Esophagus (tissue), 2 donors: ENCODE measurements at regions not wholly inside any gene's neighbourhood (a gene's known extent, or its start where the extent isn't known, plus 50 kb on each side); places are given as distances from the start of the nearest gene placed in this dataset.

ENCODE experiments used
- H3K27ac ChIP-seq, 2 donors: one replicate each; pipeline ENCODE4 v1.5.1; 2013; ENCODE audit warnings: low read depth in 2 of 2, mild to moderate bottlenecking in 2 of 2, inconsistent platforms in 1 of 2, low read length in 1 of 2, moderate library complexity in 1 of 2
- H3K27me3 ChIP-seq, 2 donors: one replicate each; pipeline ENCODE4 v1.6.1; 2013; ENCODE audit warnings: low read length in 2 of 2, control low read depth in 1 of 2, mild to moderate bottlenecking in 1 of 2; ENCODE audit not compliant: insufficient read depth in 2 of 2, control insufficient read depth in 1 of 2
- H3K36me3 ChIP-seq, 2 donors: one replicate each; pipeline ENCODE4 v1.6.1; 2013; ENCODE audit warnings: low read length in 1 of 2; ENCODE audit not compliant: control insufficient read depth in 2 of 2, insufficient read depth in 2 of 2
- H3K4me1 ChIP-seq, 2 donors: one replicate each; pipeline ENCODE4 v1.6.1; 2013; ENCODE audit warnings: low read length in 1 of 2; ENCODE audit not compliant: control insufficient read depth in 2 of 2, insufficient read depth in 2 of 2
- H3K4me3 ChIP-seq, 2 donors: one replicate each; pipeline ENCODE4 v1.5.1; 2013; ENCODE audit warnings: low read length in 2 of 2, mild to moderate bottlenecking in 2 of 2, low read depth in 1 of 2, moderate library complexity in 1 of 2
- H3K9me3 ChIP-seq, 2 donors: one replicate each; pipeline ENCODE4 v1.6.1; 2013; ENCODE audit warnings: mild to moderate bottlenecking in 2 of 2, low read depth in 1 of 2, low read length in 1 of 2, moderate library complexity in 1 of 2; ENCODE audit not compliant: control insufficient read depth in 2 of 2, insufficient read depth in 1 of 2
- WGBS, 2 donors: extraction: QIAGEN DNeasy Blood & Tissue Kit; methylation state at CpG; one replicate each; pipeline ENCODE4 v1.1.7; 2013; 5-methylcytosine and 5-hydroxymethylcytosine counted together
- donor health status: healthy with polysubstance abuse.
- donor health status: Bipolar disorder and iron deficiency.

GRCh38 chr1:224496826-224497225, 62.2 kb upstream of the WDR26 start:
- Histone ChIP-seq H3K4me1 (peaks cover under 1 to 8% of the 10 kb centered on the region in 2 donors), H3K27ac (no peak overlapping the region), H3K27me3 (no peaks in the 10 kb centered on the region), H3K36me3 (no peaks in the 10 kb centered on the region), H3K4me3 (no peak overlapping the region), H3K9me3 (no peaks in the 10 kb centered on the region)
- WGBS, 2 donors: 95 to 97% methylated on average over 1 of the region's 1 CpG

- whole genome bisulfite sequencing, 2 donors: 26 to 35% methylated on average over 3 of the region's 3 CpGs
- Histone ChIP-seq H3K9me3 (no peaks in the 10 kb centered on the region), H3K36me3 (no peaks in the 10 kb centered on the region), H3K27me3 (no peaks in the 10 kb centered on the region), H3K27ac (peak overlapping the region; percentile 96 to 97), H3K4me3 (no peak overlapping the region), H3K4me1 (peaks cover 6 to 15% of the 10 kb centered on the region in 2 donors)
Measured at GRCh38 chr1:224497714-224498573, 63.3 kb upstream of the WDR26 start.

GRCh38 chr1:224498574-224499170, 64.1 kb upstream of the WDR26 start:
- 39 to 51% methylated on average over 12 of the region's 12 CpGs for WGBS, 2 donors
- peak overlapping the region; percentile 96 to 97 for H3K27ac ChIP-seq
- no peak overlapping the region for H3K4me3 ChIP-seq

GRCh38 chr1:224499204-224499603, 64.6 kb upstream of the WDR26 start:
- Histone ChIP-seq H3K36me3 (no peaks in the 10 kb centered on the region), H3K4me1 (peaks cover 6 to 25% of the 10 kb centered on the region in 2 donors), H3K9me3 (no peaks in the 10 kb centered on the region), H3K4me3 (no peak overlapping the region), H3K27ac (peak overlapping the region; percentile 67 to 96), H3K27me3 (no peaks in the 10 kb centered on the region)
- WGBS, 2 donors: 48 to 50% methylated on average over 2 of the region's 2 CpGs

More at GRCh38 chr1:224498574-224499170, 64.1 kb upstream of the WDR26 start:
- Histone ChIP-seq H3K27me3 (no peaks in the 10 kb centered on the region), H3K9me3 (no peaks in the 10 kb centered on the region), H3K36me3 (no peaks in the 10 kb centered on the region), H3K4me1 (peaks cover 6 to 21% of the 10 kb centered on the region in 2 donors)

- Histone ChIP-seq H3K36me3 (no peaks in the 10 kb centered on the region), H3K9me3 (no peaks in the 10 kb centered on the region), H3K4me3 (no peak overlapping the region), H3K27ac (no peak overlapping the region), H3K4me1 (peaks cover 6 to 25% of the 10 kb centered on the region in 2 donors), H3K27me3 (no peaks in the 10 kb centered on the region)
- 78 to 84% methylated on average over 4 of the region's 4 CpGs for WGBS, 2 donors
Measured at GRCh38 chr1:224500796-224501195, 66.2 kb upstream of the WDR26 start.

- Histone ChIP-seq H3K4me1 (peaks cover 6 to 30% of the 10 kb centered on the region in 2 donors), H3K27me3 (no peaks in the 10 kb centered on the region), H3K4me3 (no peak overlapping the region), H3K9me3 (no peaks in the 10 kb centered on the region), H3K27ac (peak overlapping the region; percentile 87 to 94), H3K36me3 (no peaks in the 10 kb centered on the region)
- 82 to 95% methylated on average over 4 of the region's 4 CpGs for WGBS, 2 donors
Measured at GRCh38 chr1:224501836-224502235, 67.2 kb upstream of the WDR26 start.

- H3K27ac ChIP-seq: peak overlapping the region; percentile 87 to 94
- peaks cover 6 to 30% of the 10 kb centered on the region in 2 donors for H3K4me1 ChIP-seq
- H3K36me3 ChIP-seq: no peaks in the 10 kb centered on the region
- WGBS, 2 donors: 29 to 31% methylated on average over 12 of the region's 12 CpGs
- no peaks in the 10 kb centered on the region for H3K27me3 ChIP-seq
- H3K9me3 ChIP-seq: no peaks in the 10 kb centered on the region
- no peak overlapping the region for H3K4me3 ChIP-seq
Measured at GRCh38 chr1:224502459-224503160, 68.0 kb upstream of the WDR26 start.

- Histone ChIP-seq H3K27ac (peak overlapping the region; percentile 87 to 94), H3K27me3 (no peaks in the 10 kb centered on the region), H3K9me3 (no peaks in the 10 kb centered on the region), H3K36me3 (no peaks in the 10 kb centered on the region), H3K4me3 (no peak overlapping the region), H3K4me1 (peaks cover 6 to 26% of the 10 kb centered on the region in 2 donors)
- WGBS, 2 donors: 8% methylated on average over 19 of the region's 19 CpGs
Measured at GRCh38 chr1:224503161-224504118, 68.8 kb upstream of the WDR26 start.
